Uterus (tissue), 2 donors: ENCODE measurements at regions not wholly inside any gene's neighbourhood (a gene's known extent, or its start where the extent isn't known, plus 50 kb on each side); places are given as distances from the start of the nearest gene placed in this dataset.

Experiments
- CTCF ChIP-seq, 4 experiments: fragments of 200-600 bp in 2 of 4; fragments of 450-650 bp in 2 of 4; sonication (generic) in 2 of 4; IDR thresholded peaks; one replicate each; pipeline ENCODE4 v1.5.1; 2016 to 2019; ENCODE audit warnings: antibody characterized with exemption in 4 of 4, mild to moderate bottlenecking in 2 of 4, moderate library complexity in 1 of 4
- POLR2A ChIP-seq, 2 donors: fragments of 450-650 bp; IDR thresholded peaks; one replicate each; pipeline ENCODE4 v1.6.1; 2016; ENCODE audit warnings: antibody characterized with exemption in 2 of 2, mild to moderate bottlenecking in 1 of 2, moderate library complexity in 1 of 2

GRCh38 chr5:8376478-8376877 lies 507.5 kb downstream of the MTRR start:
- TF ChIP-seq CTCF (IDR thresholded peaks at IDR 0.05) (no peak), POLR2A (IDR thresholded peaks at IDR 0.05) (no peak)
